GM19043 (cell line): ENCODE measurements at regions not wholly inside any gene's neighbourhood (a gene's known extent, or its start where the extent isn't known, plus 50 kb on each side); places are given as distances from the start of the nearest gene placed in this dataset.
"Not testable (repeated sequence)": the region's sequence is repeated elsewhere in the genome, so short reads cannot be mapped to it uniquely, and the experiment has no call there.

Source experiments
- ATAC-seq: cut with Tn5 transposase; IDR thresholded peaks from one replicate; pipeline ENCODE4 v1.9.1; 2021; ENCODE audit warnings: low read depth; ENCODE audit not compliant: unreplicated experiment

DNA sequence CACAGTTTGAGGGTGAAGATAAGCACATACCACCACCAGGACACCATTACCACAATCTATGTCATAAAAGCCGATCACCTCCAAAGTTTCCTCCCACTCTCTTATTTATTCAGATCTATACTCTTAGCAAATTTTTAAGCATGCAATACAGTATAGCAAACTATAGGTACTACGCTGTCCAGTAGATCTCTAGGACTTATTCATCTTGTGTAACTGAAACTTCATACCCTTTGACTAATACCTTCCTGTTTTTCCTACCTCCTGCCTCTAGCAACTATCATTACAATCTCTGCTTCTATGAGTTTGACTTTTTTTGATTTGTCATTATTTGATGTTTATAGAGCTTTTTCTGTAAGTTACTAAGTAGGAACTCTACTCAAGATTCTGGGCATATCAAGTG is 84.5 kb upstream of the MANSC4 start:
- ATAC-seq, result no peak

DNA sequence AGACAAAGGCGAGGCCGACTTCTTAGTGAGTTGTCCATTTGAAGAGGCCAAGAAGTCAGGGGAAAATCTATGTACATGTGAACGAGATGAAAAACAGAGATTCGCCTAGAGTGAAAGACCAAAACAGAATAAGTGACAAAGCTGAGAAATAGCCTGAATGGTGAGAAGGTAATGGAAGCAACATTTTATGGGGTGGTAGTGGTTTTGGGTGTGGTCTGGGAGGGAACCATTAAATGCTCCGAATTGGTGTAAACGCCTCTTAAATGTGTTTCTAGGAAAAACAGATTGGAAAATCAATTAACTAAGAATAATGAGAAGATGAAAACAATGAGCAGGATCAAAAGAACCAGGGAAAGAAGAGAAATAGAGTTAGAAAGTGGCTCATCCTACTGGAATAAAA is 83.8 kb upstream of the MANSC4 start:
- no peak for ATAC-seq

DNA sequence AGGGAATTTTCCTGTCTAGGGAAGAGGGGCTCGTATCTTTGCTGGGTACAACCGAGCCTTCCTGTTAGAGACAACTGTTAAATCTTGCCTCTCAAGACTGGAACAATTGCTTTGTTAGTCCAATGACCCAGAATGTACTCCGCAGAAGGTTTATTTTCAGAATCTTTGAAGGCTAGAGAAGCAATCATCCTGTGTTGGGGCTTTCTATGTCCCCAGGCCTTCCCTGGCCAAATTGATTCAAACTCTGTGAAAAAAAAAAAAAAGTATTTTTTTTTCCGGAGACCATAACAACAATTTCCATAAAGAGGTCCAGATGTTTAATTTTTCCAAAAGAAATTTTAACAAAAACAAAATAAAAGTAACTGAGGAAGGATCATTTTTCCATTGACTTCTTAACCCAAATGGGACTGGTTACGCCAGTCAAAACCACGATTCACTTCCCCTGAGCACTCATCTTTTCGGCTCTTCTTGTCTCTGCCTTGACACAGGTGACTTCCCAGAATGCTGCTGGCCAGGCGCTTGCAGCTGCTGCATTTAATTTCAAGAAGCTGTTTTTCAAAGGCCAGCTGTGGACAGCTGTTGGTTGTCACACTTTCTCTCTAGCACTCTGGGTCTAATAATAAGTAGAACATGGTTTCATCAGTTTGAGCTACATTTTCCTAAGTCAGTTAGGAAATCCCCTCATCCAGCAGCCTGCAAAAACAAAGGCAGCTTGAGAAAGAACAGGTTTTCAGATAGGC is 81.6 kb upstream of the MANSC4 start:
- ATAC-seq, result peak; percentile 91

DNA sequence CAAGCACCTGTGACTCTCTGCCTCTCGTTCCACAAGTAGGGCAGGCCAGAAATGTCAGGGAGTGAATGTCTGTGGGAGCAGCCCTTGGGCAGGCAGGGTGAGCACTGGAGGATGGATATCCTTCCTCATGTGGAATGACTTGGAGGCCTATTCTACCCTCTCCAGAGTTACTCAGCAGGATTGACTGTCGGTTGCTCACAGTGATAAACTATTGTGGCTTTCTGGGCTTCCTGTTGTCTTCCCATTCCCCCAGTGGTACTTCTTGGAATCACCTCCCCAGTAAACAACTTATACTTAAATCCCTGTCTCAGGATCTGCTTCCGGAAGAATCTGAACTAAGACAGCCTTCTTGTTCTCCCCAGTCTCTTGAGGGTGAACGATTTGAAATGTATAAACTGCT is 79.6 kb upstream of the MANSC4 start:
- ATAC-seq, result no peak

DNA sequence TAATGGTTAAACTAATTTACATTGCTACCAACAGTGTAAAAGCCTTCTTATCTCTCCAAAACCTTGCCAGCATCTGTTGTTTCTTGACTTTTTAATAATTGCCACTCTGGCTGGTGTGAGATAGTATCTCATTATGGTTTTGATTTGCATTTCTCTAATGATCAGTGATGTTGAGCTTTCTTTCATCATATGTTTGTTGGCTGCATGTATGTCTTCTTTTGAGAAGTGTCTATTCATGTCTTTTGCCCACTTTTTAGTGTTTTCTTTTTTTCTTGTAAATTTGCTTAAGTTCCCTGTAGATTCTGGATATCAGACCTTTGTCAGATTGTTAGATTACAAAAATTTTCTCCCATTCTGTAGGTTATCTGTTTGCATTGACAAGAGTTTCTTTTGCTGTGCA is 77.0 kb upstream of the MANSC4 start:
- not testable (repeated sequence) for ATAC-seq

DNA sequence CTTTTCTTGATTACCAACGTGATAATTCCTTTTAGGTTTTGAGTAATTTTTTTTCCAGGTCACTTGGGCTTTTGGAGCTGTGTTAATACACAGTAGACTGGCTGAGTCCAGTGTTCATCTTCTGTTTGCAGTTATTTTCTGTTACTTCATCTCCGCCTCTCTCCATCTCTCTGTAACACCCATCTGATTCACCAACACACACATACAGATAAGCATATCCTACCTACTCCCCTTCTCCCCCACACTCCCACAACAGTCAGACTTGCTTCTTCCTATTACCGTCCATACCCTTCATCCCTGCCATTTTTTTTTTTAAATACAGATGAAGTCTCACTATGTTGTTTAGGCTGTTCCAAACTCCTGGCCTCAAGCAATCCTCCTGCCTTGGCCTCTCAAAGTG is 72.7 kb upstream of the MANSC4 start:
- ATAC-seq, result no peak
